H1 (cell line): ENCODE measurements at regions not wholly inside any gene's neighbourhood (a gene's known extent, or its start where the extent isn't known, plus 50 kb on each side); places are given as distances from the start of the nearest gene placed in this dataset.
"Not testable (repeated sequence)": the region's sequence is repeated elsewhere in the genome, so short reads cannot be mapped to it uniquely, and the experiment has no call there.

Source experiments
- CTCF ChIA-PET: fragments of 300-600 bp; sonication (Branson Sonifier 250); formaldehyde crosslinking; loops from one replicate; lab custom pipeline; 2021; ENCODE audit not compliant: partially characterized antibody; lab: Charles Lee
- POLR2A ChIA-PET: fragments of 300-600 bp; sonication (Branson Sonifier 250); formaldehyde crosslinking; loops from one replicate; lab custom pipeline; 2021; ENCODE audit warnings: inconsistent platforms; ENCODE audit not compliant: partially characterized antibody; lab: Charles Lee
- DNase-seq, 2 experiments: peaks; one replicate each; pipeline versions ENCODE4 v3.0.0 to v3.0.0-alpha.2; 2010 to 2022; ENCODE audit warnings: low spot score in 2 of 2, low read depth in 1 of 2, mixed read lengths in 1 of 2
- FAIRE-seq: peaks from 2 replicates; lab custom pipeline; 2011; peaks lifted over from hg19 to GRCh38; lab: Jason Lieb, UNC
- H2AFZ ChIP-seq: 2 replicates; pipeline ENCODE4 v1.8.1; 2012; ENCODE audit warnings: low read length, inconsistent platforms
- H2AK5ac ChIP-seq: 2 replicates; pipeline ENCODE4 v1.6.1; 2013; ENCODE audit warnings: low read depth, low read length
- H2BK120ac ChIP-seq: replicated peaks from 2 replicates; pipeline ENCODE3; 2013; ENCODE audit warnings: low read depth, low read length, inconsistent platforms
- H2BK12ac ChIP-seq: 2 replicates; pipeline ENCODE4 v1.6.1; 2013; ENCODE audit warnings: low read depth, low read length
- H2BK15ac ChIP-seq: 2 replicates; pipeline ENCODE4 v1.6.1; 2013; ENCODE audit warnings: low read length
- H2BK20ac ChIP-seq: 2 replicates; pipeline ENCODE4 v1.6.1; 2013; ENCODE audit warnings: low read length
- H2BK5ac ChIP-seq: 2 replicates; pipeline ENCODE4 v1.6.1; 2013; ENCODE audit warnings: low read depth, low read length
- H3K14ac ChIP-seq: 2 replicates; pipeline ENCODE4 v1.6.1; 2013; ENCODE audit warnings: inconsistent platforms; ENCODE audit not compliant: insufficient read length
- H3K18ac ChIP-seq: 2 replicates; pipeline ENCODE4 v1.6.1; 2013; ENCODE audit warnings: low read length; ENCODE audit errors: extremely low read depth
- H3K23ac ChIP-seq: 2 replicates; pipeline ENCODE4 v1.6.1; 2013; ENCODE audit warnings: inconsistent platforms; ENCODE audit not compliant: insufficient read length
- H3K23me2 ChIP-seq: 2 replicates; pipeline ENCODE4 v1.6.1; 2013; ENCODE audit warnings: low read depth, low read length
- H3K27ac ChIP-seq: 2 replicates; pipeline ENCODE4 v1.6.1; 2011; ENCODE audit warnings: low read depth, low read length, inconsistent platforms
- H3K27me3 ChIP-seq, 4 experiments: replicated peaks in 1 of 4; 1 replicate in 1 of 4; 2 replicates in 3 of 4; pipeline versions ENCODE4 v1.6.1 to v1.8.1; 2011 to 2013; ENCODE audit warnings: low read length in 3 of 4, mild to moderate bottlenecking in 3 of 4, inconsistent platforms in 2 of 4, mixed read lengths in 2 of 4, moderate library complexity in 1 of 4; ENCODE audit not compliant: control insufficient read depth in 3 of 4, insufficient read depth in 3 of 4; ENCODE audit errors: extremely low read depth in 1 of 4
- H3K36me3 ChIP-seq, 4 experiments: 2 replicates each; pipeline versions ENCODE4 v1.6.1 to v1.8.1; 2011 to 2013; ENCODE audit warnings: mild to moderate bottlenecking in 4 of 4, low read length in 3 of 4, moderate library complexity in 2 of 4, control low read depth in 1 of 4, inconsistent platforms in 1 of 4; ENCODE audit not compliant: insufficient read depth in 4 of 4, control insufficient read depth in 2 of 4
- H3K4ac ChIP-seq: replicated peaks from 2 replicates; pipeline ENCODE3; 2013; ENCODE audit warnings: low read length, low read depth, mixed read lengths, inconsistent platforms; ENCODE audit not compliant: insufficient read length
- H3K4me1 ChIP-seq, 4 experiments: replicated peaks in 1 of 4; 1 replicate in 1 of 4; 2 replicates in 3 of 4; pipeline versions ENCODE4 v1.6.1 to v1.8.1; 2011 to 2013; ENCODE audit warnings: low read length in 3 of 4, inconsistent platforms in 2 of 4, mixed read lengths in 1 of 4; ENCODE audit not compliant: insufficient read depth in 4 of 4, control insufficient read depth in 3 of 4
- H3K4me2 ChIP-seq, 2 experiments: 2 replicates each; pipeline versions ENCODE4 v1.6.1 to v1.8.1; 2011 to 2013; ENCODE audit warnings: low read depth in 2 of 2, low read length in 2 of 2, control low read depth in 1 of 2, inconsistent platforms in 1 of 2, mild to moderate bottlenecking in 1 of 2; ENCODE audit not compliant: insufficient read depth in 1 of 2
- H3K4me3 ChIP-seq, 4 experiments: fragments of 200-600, 300-600 bp in 1 of 4; sonication (generic), shearing (Covaris generic), sonication (Bioruptor Twin) in 1 of 4; 2 replicates each; pipeline versions ENCODE4 v1.5.1 to v1.8.1; 2011 to 2016; ENCODE audit warnings: low read length in 4 of 4, low read depth in 3 of 4, control low read depth in 2 of 4, inconsistent platforms in 2 of 4, mild to moderate bottlenecking in 2 of 4, mixed read lengths in 1 of 4, moderate library complexity in 1 of 4; ENCODE audit not compliant: insufficient read depth in 2 of 4; ENCODE audit errors: extremely low read depth in 1 of 4
- H3K56ac ChIP-seq: replicated peaks from 2 replicates; pipeline ENCODE3; 2013; ENCODE audit warnings: low read depth, mild to moderate bottlenecking, mixed read lengths, low read length, inconsistent platforms; ENCODE audit not compliant: insufficient read length
- H3K79me1 ChIP-seq: 2 replicates; pipeline ENCODE4 v1.6.1; 2013; ENCODE audit warnings: low read depth, low read length, control low read depth
- H3K79me2 ChIP-seq, 2 experiments: 2 replicates each; pipeline versions ENCODE4 v1.6.1 to v1.8.1; 2012 to 2013; ENCODE audit warnings: low read length in 2 of 2, mild to moderate bottlenecking in 2 of 2, inconsistent platforms in 1 of 2; ENCODE audit not compliant: insufficient read depth in 2 of 2, control insufficient read depth in 1 of 2
- H3K9ac ChIP-seq, 4 experiments: replicated peaks in 1 of 4; 1 replicate in 1 of 4; 2 replicates in 3 of 4; pipeline versions ENCODE4 v1.6.1 to v1.8.1; 2011 to 2013; ENCODE audit warnings: low read depth in 3 of 4, low read length in 3 of 4, control low read depth in 2 of 4, mild to moderate bottlenecking in 2 of 4, moderate library complexity in 2 of 4, inconsistent platforms in 1 of 4; ENCODE audit errors: extremely low read depth in 1 of 4
- H3K9me3 ChIP-seq, 2 experiments: 2 replicates each; pipeline versions ENCODE4 v1.6.1 to v1.8.1; 2012 to 2013; ENCODE audit warnings: mild to moderate bottlenecking in 2 of 2, moderate library complexity in 2 of 2, control low read depth in 1 of 2, inconsistent platforms in 1 of 2, low read depth in 1 of 2, low read length in 1 of 2, mixed read lengths in 1 of 2; ENCODE audit not compliant: insufficient read depth in 2 of 2
- H4K20me1 ChIP-seq, 2 experiments: replicated peaks in 1 of 2; 2 replicates each; pipeline versions ENCODE3 to v1.8.1; 2011 to 2013; ENCODE audit warnings: inconsistent platforms in 2 of 2, low read length in 2 of 2, mild to moderate bottlenecking in 1 of 2; ENCODE audit not compliant: insufficient read depth in 2 of 2, control insufficient read depth in 1 of 2
- H4K5ac ChIP-seq: 2 replicates; pipeline ENCODE4 v1.6.1; 2013; ENCODE audit warnings: low read length, low read depth, mixed read lengths, inconsistent platforms; ENCODE audit not compliant: insufficient read length
- H4K8ac ChIP-seq: 2 replicates; pipeline ENCODE4 v1.8.0; 2013; ENCODE audit warnings: mild to moderate bottlenecking, moderate library complexity, low read length, inconsistent platforms; ENCODE audit not compliant: insufficient read depth; ENCODE audit errors: extremely low read depth
- H4K91ac ChIP-seq: replicated peaks from 2 replicates; pipeline ENCODE3; 2013; ENCODE audit warnings: low read length, mixed read lengths, inconsistent platforms; ENCODE audit not compliant: insufficient read length
- WGBS, 2 experiments: shearing (Covaris generic) in 1 of 2; methylation state at CpG; one replicate each; pipeline versions ENCODE4 v1.1.6 to v1.1.7; 2013 to 2015; ENCODE audit warnings: low lambda C conversion rate in 2 of 2, mixed read lengths in 2 of 2, inconsistent platforms in 1 of 2, low coverage in 1 of 2, missing lambda C conversion rate in 1 of 2; ENCODE audit not compliant: insufficient replicate concordance in 2 of 2, insufficient coverage in 1 of 2, insufficient read length in 1 of 2; ENCODE audit errors: extremely low coverage in 1 of 2, missing lambda C conversion rate in 1 of 2; 5-methylcytosine and 5-hydroxymethylcytosine counted together

DNA sequence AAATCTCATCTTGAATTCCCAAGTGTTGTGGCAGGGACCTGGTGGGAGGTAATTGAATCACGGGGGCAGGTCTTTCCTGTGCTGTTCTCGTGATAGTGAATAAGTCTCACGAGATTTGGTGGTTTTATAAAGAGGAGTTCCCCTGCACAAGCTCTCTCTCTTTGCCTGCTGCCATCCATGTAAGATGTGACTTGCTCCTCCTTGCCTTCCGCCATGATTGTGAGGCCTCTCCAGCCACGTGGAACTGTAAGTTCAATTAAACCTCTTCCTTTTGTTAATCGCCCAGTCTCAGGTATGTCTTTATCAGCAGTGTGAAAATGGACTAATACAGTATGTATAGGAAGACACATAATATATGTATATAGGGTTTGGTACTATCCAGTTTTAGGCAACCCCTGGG, 270.6 kb upstream of the RNF32 start:
- H3K4ac ChIP-seq, H3K4me3 ChIP-seq, H3K4me1 ChIP-seq, H2BK12ac ChIP-seq, H3K27ac ChIP-seq, H3K79me2 ChIP-seq, H4K91ac ChIP-seq, H2BK20ac ChIP-seq, H3K36me3 ChIP-seq, H3K23me2 ChIP-seq, H4K20me1 ChIP-seq, H3K14ac ChIP-seq, H4K8ac ChIP-seq, H2AK5ac ChIP-seq, CTCF ChIA-PET, FAIRE-seq, H4K5ac ChIP-seq, H3K9ac ChIP-seq, H2BK120ac ChIP-seq, H2BK5ac ChIP-seq, H3K56ac ChIP-seq, H3K23ac ChIP-seq, H3K27me3 ChIP-seq, DNase-seq, H3K79me1 ChIP-seq, H3K4me2 ChIP-seq, H3K18ac ChIP-seq, POLR2A ChIA-PET, H2BK15ac ChIP-seq, H2AFZ ChIP-seq: not testable (repeated sequence)
- 93% methylated on average over 6 of the region's 6 CpGs; no CpG with 5 or more reads in 1 of the 2 experiments for WGBS, 2 experiments
- peaks cover 10 to 11% of the 10 kb centered on the region in 2 experiments; a peak in 3 of 4 replicates for H3K9me3 ChIP-seq
